HG02588 (cell line): ENCODE measurements at regions not wholly inside any gene's neighbourhood (a gene's known extent, or its start where the extent isn't known, plus 50 kb on each side); places are given as distances from the start of the nearest gene placed in this dataset.
"Not testable (repeated sequence)": the region's sequence is repeated elsewhere in the genome, so short reads cannot be mapped to it uniquely, and the experiment has no call there.

Experiments
- ATAC-seq: cut with Tn5 transposase; IDR thresholded peaks from one replicate; pipeline ENCODE4 v1.9.1; 2021; ENCODE audit warnings: mild to moderate bottlenecking, moderate library complexity; ENCODE audit not compliant: unreplicated experiment

DNA sequence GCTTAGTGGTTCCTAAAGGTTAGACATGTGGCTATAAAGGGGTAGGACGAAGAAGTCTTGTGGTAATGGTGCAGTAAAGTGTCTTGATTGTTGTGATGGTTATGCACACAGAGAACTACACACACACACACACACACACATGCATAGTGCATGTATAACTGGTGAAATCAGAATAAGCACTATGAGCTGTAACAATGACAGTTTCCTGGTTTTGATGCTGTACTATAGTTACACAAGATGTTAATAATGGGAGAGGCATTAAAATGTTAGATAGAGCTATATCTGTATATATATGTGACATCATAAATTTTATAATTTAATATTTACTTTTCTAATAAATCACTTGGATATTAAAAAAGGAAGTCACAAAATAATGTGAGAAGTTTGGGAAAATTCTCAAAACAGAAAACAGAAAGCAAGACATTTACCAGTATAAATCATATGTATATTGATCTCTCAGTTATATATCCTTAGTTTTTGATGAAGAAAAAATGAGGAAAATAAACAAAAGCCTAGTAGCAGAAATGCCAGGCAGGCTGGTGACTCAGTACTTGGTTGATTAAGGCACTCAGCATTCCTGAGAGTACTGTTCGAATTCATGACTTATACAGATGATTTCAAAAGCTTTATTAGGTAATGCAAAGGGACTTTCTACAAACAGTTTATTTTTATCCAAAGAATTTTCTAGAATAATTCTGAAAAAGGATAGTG, 350.5 kb upstream of the DAB2 start:
- no peak for ATAC-seq

DNA sequence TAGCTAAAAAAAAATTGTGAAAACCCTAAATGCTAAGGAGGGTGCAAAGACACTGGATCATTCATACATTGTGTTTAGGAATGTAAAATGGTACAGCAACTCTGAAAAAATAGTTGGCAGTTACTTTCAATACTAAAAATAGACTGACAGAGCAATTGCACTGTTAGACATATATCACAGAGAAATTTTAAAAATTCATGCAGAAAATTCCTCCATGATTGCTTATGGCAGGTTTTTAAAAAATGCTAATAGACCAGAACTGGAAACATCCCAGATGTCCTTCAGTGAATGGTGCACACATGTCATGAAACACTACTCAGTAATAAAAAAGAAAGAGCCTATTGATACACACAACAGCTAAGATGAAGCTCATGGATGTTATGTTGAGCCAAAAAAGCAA, 349.8 kb upstream of the DAB2 start:
- no peak for ATAC-seq

DNA sequence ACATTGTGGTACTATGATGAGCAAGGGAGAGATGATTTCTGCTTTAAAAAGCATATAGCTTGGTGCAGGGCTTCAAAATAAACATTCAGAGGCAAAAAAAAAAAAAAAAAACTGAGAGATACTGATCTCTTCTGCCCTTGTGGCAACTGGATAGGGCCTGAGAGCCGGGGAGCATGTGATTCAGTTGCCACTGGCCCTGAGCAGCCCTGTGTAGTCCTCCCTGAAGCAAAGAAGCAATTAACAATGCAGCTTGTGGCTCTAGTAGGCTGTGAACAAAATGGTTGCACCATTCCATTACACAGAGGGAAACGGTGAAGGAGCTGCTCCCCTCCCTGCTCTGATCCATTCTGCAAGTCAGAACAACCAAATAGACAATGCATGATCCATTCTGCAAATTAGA, 347.5 kb upstream of the DAB2 start:
- no peak for ATAC-seq

DNA sequence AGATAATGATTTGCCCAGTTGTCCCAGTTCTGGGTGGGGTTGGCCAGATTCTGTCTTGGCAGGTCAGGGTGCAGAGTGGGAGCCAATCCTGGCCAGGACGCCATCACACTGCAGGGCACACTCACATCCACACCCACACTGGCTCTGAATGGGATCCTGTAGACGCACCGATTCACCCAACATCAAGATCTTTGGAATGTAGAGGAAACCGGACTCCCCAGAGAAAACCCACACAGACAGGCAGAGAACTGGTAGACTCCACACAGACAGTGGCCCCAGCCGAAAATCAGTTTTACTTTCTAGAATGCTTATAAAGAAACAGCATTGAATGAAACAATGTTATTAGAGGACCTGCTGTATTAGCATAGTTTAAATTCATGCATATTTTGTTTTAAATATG, 343.1 kb upstream of the DAB2 start:
- no peak for ATAC-seq

DNA sequence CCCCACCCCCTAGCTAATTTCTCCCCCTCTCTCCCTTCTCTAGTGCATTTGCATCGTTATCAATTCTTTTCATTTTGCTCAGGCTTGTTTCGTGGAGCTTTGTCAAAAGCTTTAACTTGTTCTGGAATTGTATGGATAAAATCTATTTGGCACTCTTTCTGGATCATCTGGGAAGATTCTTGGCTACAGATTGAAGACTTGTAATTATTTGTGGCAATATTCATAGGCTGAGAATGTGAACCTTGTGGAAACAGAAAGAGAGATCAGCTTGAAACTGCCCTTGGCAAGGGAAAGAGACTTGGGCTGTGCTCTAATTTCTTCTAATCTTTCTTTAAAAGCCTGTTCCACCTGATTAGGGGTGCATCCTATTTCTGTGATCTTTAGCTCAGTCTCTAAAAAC, 340.6 kb upstream of the DAB2 start:
- no peak for ATAC-seq

DNA sequence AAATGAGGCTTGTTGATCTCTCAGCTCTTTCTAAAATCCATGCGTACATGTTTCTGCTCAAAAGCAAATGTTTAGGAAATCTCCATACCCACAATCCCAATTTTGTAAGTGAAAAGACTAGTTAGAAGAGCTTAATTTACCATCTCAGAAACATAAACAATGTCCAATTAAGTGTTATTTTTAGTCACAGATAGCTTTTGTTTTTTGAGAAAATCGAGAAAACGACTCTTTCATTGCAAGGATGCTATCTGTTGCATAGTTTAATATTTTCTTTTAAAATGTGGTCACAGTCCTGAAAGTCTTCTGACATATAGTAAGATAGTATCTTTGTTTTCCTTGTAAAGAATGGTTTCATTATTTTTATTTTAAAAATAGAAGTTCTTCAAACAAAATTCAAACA, 338.0 kb upstream of the DAB2 start:
- no peak for ATAC-seq

DNA sequence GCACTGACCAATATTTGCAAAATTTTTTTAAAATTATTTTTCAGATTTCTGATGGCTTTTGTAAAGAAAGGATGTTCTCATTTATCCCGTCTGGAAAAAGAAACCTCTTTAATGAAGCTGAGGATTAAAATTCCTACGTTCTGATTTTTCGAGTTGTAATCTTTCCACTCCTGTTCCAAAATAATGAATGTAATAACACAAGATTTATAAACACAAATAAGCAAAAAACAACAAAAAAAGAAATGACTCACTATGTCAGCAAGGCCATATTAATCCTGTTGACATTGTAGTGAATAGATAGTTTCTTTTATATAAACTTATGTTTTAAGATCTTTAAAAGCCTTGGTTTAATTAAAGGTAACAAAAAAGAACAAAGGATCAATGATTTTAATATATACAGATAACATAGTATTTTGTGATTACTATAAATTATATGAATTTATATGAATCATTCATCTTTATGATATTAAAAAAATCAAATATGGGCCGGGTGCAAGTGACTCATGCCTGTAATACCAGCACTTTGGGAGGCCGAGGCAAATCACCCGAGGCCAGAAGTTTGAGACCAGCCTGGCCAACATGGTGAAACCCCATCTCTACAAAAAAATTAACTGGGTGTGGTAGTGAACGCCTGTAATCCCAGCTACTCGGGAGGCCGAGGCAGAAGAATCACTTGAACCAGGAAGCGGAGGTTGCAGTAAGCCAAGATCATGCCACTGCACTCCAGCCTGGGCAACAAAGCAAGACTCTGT, 336.6 kb upstream of the DAB2 start:
- ATAC-seq, result no peak

DNA sequence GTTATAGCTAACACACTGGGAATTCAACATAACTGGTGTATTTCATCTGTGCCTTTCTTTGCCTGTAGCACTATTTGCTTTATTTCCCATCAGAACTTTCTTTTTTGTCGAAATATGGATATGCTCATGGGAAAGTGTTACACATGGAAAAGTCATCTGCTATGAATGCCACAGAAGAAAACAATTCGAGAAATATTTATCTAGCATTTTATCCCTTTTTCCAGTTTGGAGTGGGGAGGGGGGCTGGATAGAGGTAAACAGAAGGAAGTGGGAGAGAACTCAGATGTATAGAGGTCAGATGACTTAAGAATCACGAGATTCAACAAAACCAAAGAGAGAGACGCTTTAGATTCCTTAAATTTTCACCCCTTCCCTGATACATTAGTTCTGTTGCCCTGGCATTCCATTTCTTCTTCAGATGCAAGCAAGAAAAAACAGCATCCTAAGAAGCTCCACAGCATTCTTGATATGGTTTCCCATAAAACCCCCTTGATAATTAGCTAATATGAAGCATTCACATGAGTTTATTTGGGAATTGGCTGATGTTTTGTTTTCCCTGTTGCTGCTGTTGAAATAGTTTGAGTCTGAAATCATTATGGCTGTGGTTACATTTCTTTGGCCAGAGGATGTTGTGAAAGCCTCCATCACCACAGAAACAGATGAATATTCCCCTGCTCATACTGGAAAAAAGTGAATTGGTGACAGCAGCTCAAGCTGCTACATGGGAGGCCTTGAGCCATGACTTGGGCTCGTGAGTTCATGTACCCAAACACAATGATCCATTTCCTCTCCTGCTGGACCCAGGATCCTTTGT, 335.8 kb upstream of the DAB2 start:
- ATAC-seq, result no peak

DNA sequence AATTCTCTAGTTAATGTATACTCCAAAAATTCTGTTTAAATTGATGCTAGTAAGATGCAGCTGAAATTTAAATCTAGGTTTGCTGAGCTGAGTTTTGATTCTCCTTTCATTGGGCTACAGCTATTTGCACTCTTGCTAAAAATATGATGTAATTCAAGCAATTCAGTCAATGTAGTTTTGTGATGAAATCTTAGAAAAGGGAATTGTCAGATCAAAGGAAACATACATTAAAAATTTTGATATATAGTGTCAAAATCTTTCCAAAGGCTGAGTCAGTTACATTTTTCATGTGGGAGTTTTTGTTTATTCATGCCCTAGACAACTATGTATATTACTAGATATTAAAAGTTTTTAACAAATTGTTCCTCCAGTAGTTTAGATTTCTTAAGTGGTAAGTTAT, 334.9 kb upstream of the DAB2 start:
- no peak for ATAC-seq

DNA sequence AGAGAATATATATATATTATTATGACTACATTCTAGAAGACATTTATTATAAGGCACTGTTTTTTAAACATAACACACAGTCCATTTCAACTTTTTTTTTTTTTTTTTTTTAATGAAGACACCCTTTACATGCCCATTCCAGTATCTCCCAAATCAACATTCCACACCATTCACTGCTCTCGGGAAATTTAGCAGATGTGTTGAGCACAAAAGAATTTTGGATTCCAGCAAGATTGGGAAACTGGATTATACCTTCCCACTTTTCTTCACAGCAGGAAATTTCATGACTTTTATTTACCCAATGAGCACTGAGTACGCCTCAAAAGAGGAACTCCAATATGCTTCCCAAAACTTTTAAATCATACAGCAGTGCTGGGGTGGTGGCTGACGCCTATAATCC, 333.6 kb upstream of the DAB2 start:
- no peak for ATAC-seq

DNA sequence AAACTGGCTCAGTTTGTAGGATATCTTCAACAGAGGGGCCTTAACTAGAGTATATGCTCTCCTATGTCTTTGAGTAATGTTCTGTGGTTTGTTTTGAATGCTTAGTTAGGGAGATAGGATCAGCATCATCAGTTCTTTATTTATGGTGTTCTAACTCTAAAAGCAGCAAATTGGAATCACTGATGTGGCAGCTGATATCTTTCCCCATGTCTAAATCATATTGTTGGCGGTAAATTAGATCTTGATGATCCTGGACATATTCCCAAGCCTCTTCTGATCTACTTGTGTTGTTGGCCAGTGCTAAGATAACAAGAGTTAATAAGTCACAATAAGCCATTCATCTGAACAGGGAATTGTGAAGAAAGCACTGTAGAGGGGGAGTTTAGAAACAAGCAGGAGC, 332.4 kb upstream of the DAB2 start:
- no peak for ATAC-seq

DNA sequence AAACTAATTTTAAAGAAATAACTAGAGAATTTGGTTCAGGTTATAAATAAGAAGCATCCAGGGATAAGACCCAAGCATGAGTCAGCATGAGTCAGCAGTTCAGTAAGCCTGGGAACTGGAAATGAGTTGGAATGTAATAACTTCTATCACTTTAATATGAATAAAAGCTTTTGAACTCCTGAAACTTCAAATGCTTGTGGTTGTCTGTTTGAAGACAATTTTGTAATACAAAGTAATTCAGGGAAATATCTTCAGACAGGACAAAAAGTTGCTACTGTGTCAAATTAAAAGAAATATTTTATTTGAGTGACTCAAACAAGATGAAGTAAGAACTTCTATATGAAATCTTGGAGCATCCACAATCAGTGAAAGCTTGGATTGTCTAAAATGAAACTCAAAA, 331.2 kb upstream of the DAB2 start:
- no peak for ATAC-seq

DNA sequence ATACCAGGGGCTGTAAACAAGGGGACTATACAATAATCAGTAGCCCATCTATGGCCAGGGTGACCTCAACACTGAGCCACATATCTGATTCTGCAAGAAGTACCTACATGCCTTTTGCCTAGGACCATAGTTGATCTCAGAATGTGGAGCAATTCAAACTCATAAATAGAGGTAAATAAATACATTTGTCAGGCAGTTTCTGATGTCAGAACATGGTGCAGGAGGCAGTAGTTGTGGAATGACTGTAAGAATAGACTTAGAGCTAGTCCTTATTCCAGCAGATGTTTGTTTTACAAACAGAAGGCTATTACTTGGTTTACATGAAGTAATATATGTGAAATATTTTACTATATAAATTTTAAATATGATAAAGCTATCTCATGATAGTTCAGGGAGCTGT, 330.7 kb upstream of the DAB2 start:
- ATAC-seq, result no peak

DNA sequence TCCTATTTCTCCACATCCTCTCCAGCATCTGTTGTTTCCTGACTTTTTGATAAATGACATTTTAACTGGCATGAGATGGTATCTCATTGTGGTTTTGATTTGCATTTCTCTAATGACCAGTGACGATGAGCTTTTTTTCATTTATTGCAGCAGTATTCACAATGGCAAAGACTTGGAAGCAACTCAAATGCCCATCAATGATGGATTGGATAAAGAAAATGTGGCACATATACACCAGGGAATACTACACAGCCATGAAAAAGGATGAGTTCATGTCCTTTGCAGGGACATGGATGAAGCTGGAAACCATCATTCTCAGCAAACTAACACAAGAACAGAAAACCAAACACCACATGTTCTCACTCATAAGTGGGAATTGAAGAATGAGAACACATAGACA, 329.0 kb upstream of the DAB2 start:
- not testable (repeated sequence) for ATAC-seq

DNA sequence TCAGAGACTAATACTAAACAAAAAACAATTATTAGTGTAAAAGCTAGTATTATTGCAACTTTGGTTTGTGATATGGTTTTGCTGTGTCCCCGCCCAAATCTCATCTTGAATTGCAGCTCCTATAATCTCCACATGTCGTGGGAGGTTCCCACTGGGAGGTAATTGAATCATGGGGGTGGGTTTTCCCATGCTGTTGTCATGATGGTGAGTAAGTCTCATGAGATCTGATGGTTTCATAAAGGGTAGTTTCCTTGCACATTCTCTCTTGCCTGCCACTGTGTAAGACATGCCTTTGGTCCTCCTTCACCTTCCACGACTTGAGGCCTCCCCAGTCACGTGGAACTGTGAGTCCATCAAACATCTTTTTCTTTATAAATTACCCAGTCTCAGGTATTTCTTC, 325.9 kb upstream of the DAB2 start:
- no peak for ATAC-seq

DNA sequence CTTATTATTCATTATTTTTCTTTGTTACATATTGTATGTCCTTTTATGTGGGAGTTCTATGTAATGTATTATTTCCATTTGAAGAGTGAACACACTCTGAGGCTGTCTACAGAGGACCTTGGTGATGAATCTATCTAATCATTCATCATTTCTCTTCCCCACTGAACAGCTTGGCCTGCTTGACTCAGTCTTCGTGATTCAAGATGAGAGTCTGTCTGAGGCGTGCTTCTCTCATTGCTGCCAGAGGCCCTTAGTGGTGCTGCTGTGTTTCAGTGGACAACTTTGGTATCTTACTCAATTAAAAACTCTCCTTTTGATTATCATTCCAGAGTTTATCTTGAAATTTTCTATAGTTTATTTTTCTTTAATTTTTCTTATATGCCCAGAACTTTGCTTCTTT, 318.1 kb upstream of the DAB2 start:
- no peak for ATAC-seq

DNA sequence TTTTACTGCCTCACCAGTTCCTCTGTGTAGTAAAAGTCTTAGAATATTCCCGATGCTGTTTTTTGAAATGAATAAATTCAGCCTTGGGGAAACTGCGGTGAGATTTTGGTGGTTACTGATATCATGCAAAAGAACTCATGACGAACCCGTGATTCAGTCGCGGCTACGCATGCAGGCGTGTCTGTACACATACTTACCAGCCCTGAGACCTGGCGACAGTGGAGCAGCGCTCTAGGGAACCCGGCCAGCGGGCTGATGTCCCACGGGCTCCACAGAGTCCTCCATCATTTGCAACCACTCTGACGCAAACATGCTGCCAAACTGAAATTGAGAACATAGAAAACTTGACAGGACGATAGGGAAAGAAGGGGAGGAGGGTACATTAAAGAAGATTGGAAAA, 315.6 kb upstream of the DAB2 start:
- ATAC-seq, result no peak

DNA sequence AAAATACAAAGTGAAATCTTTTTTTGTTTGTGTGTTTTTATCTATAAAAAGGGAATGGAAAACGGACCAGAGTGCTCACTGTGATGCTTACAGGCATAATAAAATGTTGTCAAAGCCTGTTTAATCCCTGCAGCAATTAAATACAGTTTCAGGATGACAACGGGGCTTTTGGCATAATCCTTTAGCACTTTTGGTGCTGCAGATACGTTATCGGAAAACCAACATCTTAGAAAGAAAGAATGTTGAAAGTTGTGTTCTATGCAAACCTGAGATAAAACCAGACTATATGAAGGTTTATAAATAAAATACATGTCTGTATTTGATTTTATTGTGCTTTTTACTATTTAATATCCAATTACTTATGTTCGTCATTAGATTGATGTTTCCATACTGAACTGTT, 307.4 kb upstream of the DAB2 start:
- no peak for ATAC-seq

DNA sequence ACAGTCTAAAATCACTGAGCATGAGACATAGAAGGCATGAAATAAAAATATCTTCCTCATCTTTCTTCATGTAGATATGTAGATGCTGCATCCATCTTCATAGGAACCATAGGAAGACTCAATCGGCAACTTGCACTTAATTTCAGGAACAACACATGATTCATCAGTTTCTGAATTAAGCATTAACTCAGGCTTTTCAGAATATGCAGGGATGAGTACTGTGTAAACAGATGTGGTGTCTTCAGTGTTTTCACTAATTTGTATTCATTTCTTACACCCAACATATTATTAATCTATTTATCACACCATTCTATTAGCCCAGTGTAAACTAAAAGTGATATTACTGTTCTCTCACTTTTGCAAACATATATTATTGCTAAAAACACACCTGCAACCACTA, 305.9 kb upstream of the DAB2 start:
- no peak for ATAC-seq

DNA sequence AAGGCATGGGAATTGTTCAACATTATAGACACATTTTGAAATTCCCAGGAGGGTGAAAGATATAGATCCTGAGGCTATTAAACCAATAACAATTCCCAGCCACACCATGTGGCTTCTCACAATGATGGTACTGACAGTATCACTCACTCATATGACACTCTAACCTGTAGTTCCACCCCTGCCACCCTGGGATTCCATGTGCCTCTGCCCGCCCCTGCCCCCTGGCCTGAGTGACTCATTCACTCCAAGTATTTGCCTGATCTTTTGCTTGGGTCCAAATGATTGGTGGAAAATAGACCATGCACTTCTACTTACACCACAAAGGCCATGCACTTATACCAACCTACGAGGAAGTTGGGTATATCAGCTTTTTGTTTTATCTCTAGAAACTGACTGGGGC, 305.2 kb upstream of the DAB2 start:
- ATAC-seq, result no peak

DNA sequence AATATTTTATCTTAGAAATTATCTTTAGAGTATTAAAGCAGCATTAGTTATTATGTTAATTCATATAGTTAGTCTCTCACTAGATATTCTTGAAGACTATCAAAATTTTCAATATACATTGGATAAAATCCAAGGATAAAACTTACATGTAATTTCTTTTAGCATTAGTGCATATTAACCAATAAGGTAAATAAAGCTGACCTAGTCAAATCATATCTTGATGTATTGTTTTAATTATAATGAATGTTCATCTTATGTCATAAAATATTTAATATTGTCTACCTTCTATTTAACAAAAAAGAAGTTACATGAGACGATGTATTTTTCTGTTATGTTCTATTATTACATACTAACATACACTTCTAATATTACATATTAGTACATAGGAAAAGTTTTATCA, 301.7 kb upstream of the DAB2 start:
- no peak for ATAC-seq

DNA sequence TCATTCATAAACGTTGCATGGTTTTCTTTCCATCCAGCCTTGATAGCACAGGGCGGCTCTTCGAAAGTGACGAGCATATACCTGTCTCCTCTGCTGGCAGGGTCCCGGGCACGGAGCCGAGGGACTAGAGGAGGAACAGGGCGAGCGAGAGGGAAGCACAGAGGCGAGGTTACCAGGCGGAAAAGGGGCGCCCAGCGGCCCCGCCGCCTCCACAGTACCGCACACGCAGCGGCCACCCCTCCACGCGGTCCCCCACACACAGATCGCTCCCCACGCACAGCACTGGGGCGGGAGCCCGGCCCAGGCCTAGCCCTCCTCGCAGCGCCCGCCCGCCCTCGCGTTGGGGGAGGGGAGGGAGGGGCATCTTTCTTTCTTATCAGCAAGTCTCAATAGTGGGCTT, 296.6 kb upstream of the DAB2 start:
- ATAC-seq, result no peak
